ENCODE measurements at regions not wholly inside any gene's neighbourhood (a gene's known extent, or its start where the extent isn't known, plus 50 kb on each side); places are given as distances from the start of the nearest gene placed in this dataset.

- H3K4me1 Mint-ChIP-seq: peaks cover 0 to 18% (median 10%) of the 10 kb centered on the region in 4 donors
- H3K27me3 ChIP-seq (ENCODE audit: control insufficient read depth, insufficient read depth, low read length): no peaks in the 10 kb centered on the region
- H3K36me3 ChIP-seq (ENCODE audit: control insufficient read depth, insufficient read depth, low read length): no peaks in the 10 kb centered on the region
- no peak overlapping the region for H3K27ac ChIP-seq (ENCODE audit: insufficient read depth, low read length, poor library complexity, severe bottlenecking)
- DNase-seq (no peak), ATAC-seq (ENCODE audit: low read depth in 2 of 2) (no peak)
- no peaks in the 10 kb centered on the region for H3K4me1 ChIP-seq (ENCODE audit: control insufficient read depth, insufficient read depth, low read length, poor library complexity, severe bottlenecking)
- H3K27me3 Mint-ChIP-seq: peaks cover 11% of the 10 kb centered on the region
- no peak overlapping the region for H3K4me3 ChIP-seq (ENCODE audit: low read depth, low read length)
- H3K9me3 ChIP-seq (ENCODE audit: control insufficient read depth in 2 of 2, low read length in 2 of 2): no peaks in the 10 kb centered on the region
- H3K4me3 Mint-ChIP-seq: no peak overlapping the region
- peaks cover 8% of the 10 kb centered on the region for H3K36me3 Mint-ChIP-seq
- H3K9me3 Mint-ChIP-seq: peaks cover 0 to 5% (median 0%) of the 10 kb centered on the region in 7 donors
- no peak overlapping the region for H3K27ac Mint-ChIP-seq
Measured at GRCh38 chr10:11677480-11677879, 64.7 kb upstream of the ECHDC3 start.

- Mint-ChIP-seq H3K27me3 (peaks cover 9% of the 10 kb centered on the region), H3K4me1 (peaks cover 0 to 15% (median 9%) of the 10 kb centered on the region in 4 donors), H3K27ac (peak overlapping the region in 1 of 3 donors; percentile 2), H3K4me3 (no peak overlapping the region), H3K9me3 (peaks cover 0 to 5% (median 0%) of the 10 kb centered on the region in 7 donors), H3K36me3 (peaks cover 8% of the 10 kb centered on the region)
- Histone ChIP-seq H3K36me3 (ENCODE audit: control insufficient read depth, insufficient read depth, low read length) (no peaks in the 10 kb centered on the region), H3K27me3 (ENCODE audit: control insufficient read depth, insufficient read depth, low read length) (no peaks in the 10 kb centered on the region), H3K4me1 (ENCODE audit: control insufficient read depth, insufficient read depth, low read length, poor library complexity, severe bottlenecking) (no peaks in the 10 kb centered on the region), H3K27ac (ENCODE audit: insufficient read depth, low read length, poor library complexity, severe bottlenecking) (no peak overlapping the region), H3K9me3 (ENCODE audit: control insufficient read depth in 2 of 2, low read length in 2 of 2) (no peaks in the 10 kb centered on the region), H3K4me3 (ENCODE audit: low read depth, low read length) (no peak overlapping the region)
- no peak for DNase-seq
- no peak for ATAC-seq (ENCODE audit: low read depth in 2 of 2)
Measured at GRCh38 chr10:11673346-11674280, 62.2 kb upstream of the USP6NL start.

GRCh38 chr10:11672836-11673235 lies 61.4 kb upstream of the USP6NL start:
- H3K36me3 Mint-ChIP-seq: peaks cover 8% of the 10 kb centered on the region
- H3K27ac ChIP-seq (ENCODE audit: insufficient read depth, low read length, poor library complexity, severe bottlenecking): no peak overlapping the region
- no peaks in the 10 kb centered on the region for H3K4me1 ChIP-seq (ENCODE audit: control insufficient read depth, insufficient read depth, low read length, poor library complexity, severe bottlenecking)
- H3K27me3 Mint-ChIP-seq: peaks cover 9% of the 10 kb centered on the region
- no peaks in the 10 kb centered on the region for H3K9me3 ChIP-seq (ENCODE audit: control insufficient read depth in 2 of 2, low read length in 2 of 2)
- no peak for DNase-seq
- no peaks in the 10 kb centered on the region for H3K36me3 ChIP-seq (ENCODE audit: control insufficient read depth, insufficient read depth, low read length)
- H3K4me3 ChIP-seq (ENCODE audit: low read depth, low read length): no peak overlapping the region
- H3K27ac Mint-ChIP-seq: peak overlapping the region in 1 of 3 donors; percentile 15
- no peak overlapping the region for H3K4me3 Mint-ChIP-seq
- no peak for ATAC-seq (ENCODE audit: low read depth in 2 of 2)
- H3K4me1 Mint-ChIP-seq: peaks cover 0 to 15% (median 9%) of the 10 kb centered on the region in 4 donors
- H3K27me3 ChIP-seq (ENCODE audit: control insufficient read depth, insufficient read depth, low read length): no peaks in the 10 kb centered on the region
- H3K9me3 Mint-ChIP-seq: peaks cover 0 to 5% (median 0%) of the 10 kb centered on the region in 7 donors

GRCh38 chr10:11670381-11670780 lies 58.9 kb upstream of the USP6NL start:
- Mint-ChIP-seq H3K36me3 (peaks cover 6% of the 10 kb centered on the region), H3K27me3 (peaks cover 4% of the 10 kb centered on the region), H3K4me3 (no peak overlapping the region), H3K4me1 (peaks cover 0 to 13% (median 6%) of the 10 kb centered on the region in 4 donors), H3K9me3 (peaks cover 0 to 5% (median 3%) of the 10 kb centered on the region in 7 donors), H3K27ac (peak overlapping the region in 1 of 3 donors; percentile 91)
- Histone ChIP-seq H3K27ac (ENCODE audit: insufficient read depth, low read length, poor library complexity, severe bottlenecking) (no peak overlapping the region), H3K36me3 (ENCODE audit: control insufficient read depth, insufficient read depth, low read length) (no peaks in the 10 kb centered on the region), H3K27me3 (ENCODE audit: control insufficient read depth, insufficient read depth, low read length) (no peaks in the 10 kb centered on the region), H3K4me3 (ENCODE audit: low read depth, low read length) (no peak overlapping the region), H3K9me3 (ENCODE audit: control insufficient read depth in 2 of 2, low read length in 2 of 2) (no peaks in the 10 kb centered on the region), H3K4me1 (ENCODE audit: control insufficient read depth, insufficient read depth, low read length, poor library complexity, severe bottlenecking) (no peaks in the 10 kb centered on the region)
- DNase-seq (no peak), ATAC-seq (ENCODE audit: low read depth in 2 of 2) (no peak)

GRCh38 chr10:11668847-11669610 lies 57.6 kb upstream of the USP6NL start:
- Mint-ChIP-seq H3K4me1 (peaks cover 0 to 12% (median 5%) of the 10 kb centered on the region in 4 donors), H3K36me3 (peaks cover 3% of the 10 kb centered on the region), H3K4me3 (no peak overlapping the region), H3K27me3 (peaks cover 12% of the 10 kb centered on the region), H3K27ac (no peak overlapping the region), H3K9me3 (peaks cover 0 to 5% (median 2%) of the 10 kb centered on the region in 7 donors)
- H3K27me3 ChIP-seq (ENCODE audit: control insufficient read depth, insufficient read depth, low read length): no peaks in the 10 kb centered on the region
- H3K27ac ChIP-seq (ENCODE audit: insufficient read depth, low read length, poor library complexity, severe bottlenecking): no peak overlapping the region
- no peaks in the 10 kb centered on the region for H3K36me3 ChIP-seq (ENCODE audit: control insufficient read depth, insufficient read depth, low read length)
- H3K4me1 ChIP-seq (ENCODE audit: control insufficient read depth, insufficient read depth, low read length, poor library complexity, severe bottlenecking): no peaks in the 10 kb centered on the region
- DNase-seq (no peak), ATAC-seq (ENCODE audit: low read depth in 2 of 2) (no peak)
- H3K9me3 ChIP-seq (ENCODE audit: control insufficient read depth in 2 of 2, low read length in 2 of 2): no peaks in the 10 kb centered on the region
- H3K4me3 ChIP-seq (ENCODE audit: low read depth, low read length): no peak overlapping the region

GRCh38 chr10:11667756-11668155 lies 56.3 kb upstream of the USP6NL start:
- Histone ChIP-seq H3K27ac (ENCODE audit: insufficient read depth, low read length, poor library complexity, severe bottlenecking) (no peak overlapping the region), H3K27me3 (ENCODE audit: control insufficient read depth, insufficient read depth, low read length) (no peaks in the 10 kb centered on the region), H3K4me3 (ENCODE audit: low read depth, low read length) (no peak overlapping the region), H3K9me3 (ENCODE audit: control insufficient read depth in 2 of 2, low read length in 2 of 2) (no peaks in the 10 kb centered on the region), H3K36me3 (ENCODE audit: control insufficient read depth, insufficient read depth, low read length) (no peaks in the 10 kb centered on the region), H3K4me1 (ENCODE audit: control insufficient read depth, insufficient read depth, low read length, poor library complexity, severe bottlenecking) (no peaks in the 10 kb centered on the region)
- DNase-seq: no peak
- Mint-ChIP-seq H3K27me3 (peaks cover 13% of the 10 kb centered on the region), H3K4me1 (peaks cover 0 to 5% (median under 1%) of the 10 kb centered on the region in 4 donors), H3K9me3 (peaks cover 0 to 5% (median 1%) of the 10 kb centered on the region in 7 donors), H3K4me3 (no peak overlapping the region), H3K36me3 (no peaks in the 10 kb centered on the region), H3K27ac (no peak overlapping the region)
- ATAC-seq (ENCODE audit: low read depth in 2 of 2): no peak

GRCh38 chr10:11663763-11664555 lies 52.5 kb upstream of the USP6NL start:
- no peaks in the 10 kb centered on the region for H3K4me1 ChIP-seq (ENCODE audit: control insufficient read depth, insufficient read depth, low read length, poor library complexity, severe bottlenecking)
- DNase-seq (no peak), ATAC-seq (ENCODE audit: low read depth in 2 of 2) (peak in 1 of 2 donors; percentile 12)
- Mint-ChIP-seq H3K27me3 (peaks cover 15% of the 10 kb centered on the region), H3K36me3 (no peaks in the 10 kb centered on the region), H3K4me1 (peaks cover 0 to 7% (median 0%) of the 10 kb centered on the region in 4 donors), H3K27ac (peak overlapping the region in 1 of 3 donors; percentile 24), H3K9me3 (peaks cover 0 to 5% (median 3%) of the 10 kb centered on the region in 7 donors), H3K4me3 (no peak overlapping the region)
- H3K27ac ChIP-seq (ENCODE audit: insufficient read depth, low read length, poor library complexity, severe bottlenecking): no peak overlapping the region
- H3K9me3 ChIP-seq (ENCODE audit: control insufficient read depth in 2 of 2, low read length in 2 of 2): no peaks in the 10 kb centered on the region
- no peak overlapping the region for H3K4me3 ChIP-seq (ENCODE audit: low read depth, low read length)
- no peaks in the 10 kb centered on the region for H3K27me3 ChIP-seq (ENCODE audit: control insufficient read depth, insufficient read depth, low read length)
- H3K36me3 ChIP-seq (ENCODE audit: control insufficient read depth, insufficient read depth, low read length): no peaks in the 10 kb centered on the region
